NCI-H2196 (cell line): ENCODE measurements at regions not wholly inside any gene's neighbourhood (a gene's known extent, or its start where the extent isn't known, plus 50 kb on each side); places are given as distances from the start of the nearest gene placed in this dataset.

ENCODE experiments used
- DNase-seq: peaks from one replicate; lab custom pipeline; 2025; ENCODE audit not compliant: unreplicated experiment; lab: John Stamatoyannopoulos, UW

DNA sequence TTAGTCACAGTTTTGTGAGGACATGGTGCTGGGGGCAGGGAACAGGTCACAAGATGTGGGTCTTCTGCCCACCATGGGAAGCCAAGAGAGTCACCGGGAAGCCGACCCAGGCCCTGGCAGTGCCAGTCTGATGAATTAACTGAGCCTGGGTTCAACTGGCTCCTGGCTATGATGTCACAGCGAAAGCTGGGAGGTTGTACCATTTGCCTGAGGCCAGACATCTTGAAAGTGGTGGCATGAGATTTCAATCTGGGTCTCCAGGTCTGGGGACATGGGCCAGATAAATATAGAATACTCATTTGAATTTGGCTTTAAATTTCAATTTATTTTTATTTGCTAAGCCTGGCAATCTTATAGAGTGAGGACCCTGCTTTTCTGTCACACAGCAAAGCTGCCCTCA, 280.9 kb downstream of the NSG2 start:
- no peak for DNase-seq

DNA sequence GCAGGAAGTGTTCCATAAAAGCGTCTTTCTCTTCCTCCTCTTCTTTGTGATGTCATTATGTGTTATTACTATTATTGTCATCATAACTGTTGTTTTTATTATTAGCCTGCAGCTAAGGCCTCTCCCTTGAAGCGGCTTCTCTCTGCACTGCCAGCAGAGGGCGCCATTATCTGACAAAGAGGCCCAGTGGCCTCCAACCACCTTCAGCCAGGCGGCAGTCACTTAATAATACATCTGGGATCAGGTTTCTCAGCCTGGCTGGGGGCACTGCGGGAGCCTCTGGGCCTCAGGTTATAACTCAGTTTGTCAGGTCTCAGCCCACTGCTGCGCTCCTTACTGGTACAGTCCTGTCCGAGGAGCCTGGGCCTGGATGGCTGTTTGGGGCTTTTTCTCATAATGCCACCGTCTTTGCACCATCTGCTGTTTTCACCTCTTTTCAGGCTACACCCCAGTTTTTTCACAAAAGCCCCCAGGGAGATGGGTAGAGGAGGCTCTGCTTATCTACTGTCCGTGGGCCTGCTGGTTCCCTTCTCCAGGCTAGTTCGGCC, 281.9 kb downstream of the NSG2 start:
- peak; percentile 88 for DNase-seq

DNA sequence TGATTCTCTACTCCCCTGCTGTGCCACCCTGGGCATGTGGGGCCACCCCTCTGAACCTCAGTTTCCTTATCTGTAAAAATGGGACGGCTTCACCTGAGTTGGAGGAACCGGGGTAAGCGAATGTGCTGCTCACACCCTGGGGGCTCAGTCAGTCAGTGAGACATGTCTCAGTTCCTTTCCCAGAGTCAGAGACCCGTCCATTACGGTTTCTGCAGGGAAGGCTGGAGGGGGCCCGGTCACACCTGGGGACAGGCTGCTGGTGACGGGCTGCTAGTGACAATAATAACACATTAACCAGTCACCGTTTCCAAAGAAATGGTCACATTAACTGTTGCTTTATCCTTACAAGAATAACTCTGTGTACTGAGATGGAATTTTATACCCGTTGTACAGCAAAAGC, 282.4 kb downstream of the NSG2 start:
- DNase-seq = no peak

DNA sequence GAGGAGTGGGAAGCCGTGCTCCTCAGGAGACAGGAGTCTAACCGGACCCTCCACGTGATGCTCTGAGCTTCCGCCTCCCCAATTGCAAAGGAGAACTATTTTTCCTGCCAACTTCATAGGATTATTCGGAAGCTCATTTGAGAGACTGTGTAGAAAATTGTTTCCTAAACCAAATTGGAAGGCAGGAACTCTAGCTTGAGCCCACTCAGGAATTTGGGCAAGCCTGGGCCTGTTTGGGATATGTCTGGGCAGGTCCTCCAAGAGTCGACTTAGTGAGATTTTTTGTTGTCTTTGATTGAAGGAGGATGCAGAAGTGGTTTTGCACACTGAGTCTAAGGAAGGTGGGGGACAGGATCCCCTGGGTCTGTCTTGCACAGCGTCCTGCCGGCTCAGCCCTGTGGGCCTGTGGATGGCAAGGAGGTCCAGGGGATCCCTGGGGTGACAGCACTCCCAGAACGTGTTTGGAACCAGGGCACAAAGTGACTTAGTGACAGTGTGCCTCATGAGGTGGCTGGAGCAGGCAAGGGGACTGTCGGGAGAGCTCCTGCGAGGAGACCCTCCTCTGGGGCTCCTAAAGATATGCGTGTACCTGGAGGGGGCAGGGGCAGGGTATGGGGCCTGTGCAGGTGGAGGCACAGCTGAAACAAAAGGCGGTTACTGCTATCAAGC, 283.3 kb downstream of the NSG2 start:
- no peak for DNase-seq

DNA sequence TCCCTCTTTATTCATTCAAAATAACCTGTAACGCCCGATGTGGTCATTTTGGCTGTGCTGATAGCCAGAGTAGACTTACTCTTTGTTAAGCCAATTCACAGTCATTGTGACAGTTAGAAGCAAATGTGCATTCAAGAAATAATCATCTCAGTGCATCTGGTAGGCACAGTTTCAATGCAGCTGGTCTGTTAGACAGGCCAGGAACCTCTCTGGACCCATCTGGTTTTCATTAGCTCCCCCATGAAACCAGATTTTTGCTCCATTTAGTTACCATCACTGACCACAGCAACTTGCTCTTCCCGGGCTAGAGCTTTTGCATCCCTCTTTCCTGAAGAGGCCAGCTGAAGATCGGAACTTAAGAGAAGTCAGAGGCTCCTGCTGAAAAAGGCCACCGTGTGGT, 284.2 kb downstream of the NSG2 start:
- no peak for DNase-seq

DNA sequence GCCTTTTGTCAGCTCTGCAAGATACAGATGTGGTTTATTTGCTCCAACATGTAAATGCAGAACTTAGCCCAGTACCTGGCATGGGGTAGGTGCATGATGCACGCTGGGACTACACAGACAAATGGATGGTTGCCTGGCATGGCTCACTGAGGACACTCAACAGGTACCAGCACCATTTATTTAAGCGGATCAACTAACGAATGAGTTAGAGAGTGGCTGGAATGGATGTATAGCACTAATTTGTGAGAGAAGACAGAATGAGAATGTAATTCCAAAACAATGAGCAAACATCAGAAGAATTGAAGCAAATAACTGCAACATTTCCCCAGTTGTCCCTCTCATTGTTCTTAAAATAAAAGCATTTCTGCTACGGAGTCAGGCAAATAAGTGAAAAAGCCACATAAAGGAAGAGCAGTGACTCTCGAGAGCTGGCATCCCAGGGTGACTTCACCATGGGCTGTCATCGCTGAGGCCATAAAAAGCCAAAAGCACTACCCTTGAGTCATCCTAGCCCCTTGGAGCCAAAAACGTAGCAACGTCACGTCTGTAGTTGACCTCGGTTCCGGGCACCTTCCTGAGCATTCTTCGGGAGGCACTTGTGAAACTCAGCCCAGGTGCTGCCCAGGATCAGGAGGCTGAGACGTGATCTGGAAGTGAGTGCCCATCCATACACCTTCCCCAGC, 290.3 kb downstream of the NSG2 start:
- DNase-seq = no peak

DNA sequence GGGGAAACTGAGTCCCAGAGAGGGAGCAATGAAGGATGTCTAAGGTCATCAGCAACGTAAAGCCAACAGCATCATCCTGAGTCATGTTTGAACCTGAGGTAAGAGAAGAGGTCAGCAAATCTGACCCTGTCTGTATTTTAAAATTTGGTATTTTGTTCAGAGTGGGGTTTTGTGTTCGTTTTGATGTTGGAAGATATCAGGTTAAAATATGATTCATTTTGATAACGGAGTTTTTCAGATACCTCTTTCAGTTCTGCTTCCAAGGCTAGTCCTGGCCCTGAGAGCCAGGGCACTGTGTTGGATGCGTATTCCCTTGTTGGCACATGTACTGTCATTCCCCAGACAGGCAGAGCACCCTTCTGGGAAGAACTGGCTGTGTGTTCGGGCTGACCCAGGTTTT, 291.0 kb downstream of the NSG2 start:
- no peak for DNase-seq

DNA sequence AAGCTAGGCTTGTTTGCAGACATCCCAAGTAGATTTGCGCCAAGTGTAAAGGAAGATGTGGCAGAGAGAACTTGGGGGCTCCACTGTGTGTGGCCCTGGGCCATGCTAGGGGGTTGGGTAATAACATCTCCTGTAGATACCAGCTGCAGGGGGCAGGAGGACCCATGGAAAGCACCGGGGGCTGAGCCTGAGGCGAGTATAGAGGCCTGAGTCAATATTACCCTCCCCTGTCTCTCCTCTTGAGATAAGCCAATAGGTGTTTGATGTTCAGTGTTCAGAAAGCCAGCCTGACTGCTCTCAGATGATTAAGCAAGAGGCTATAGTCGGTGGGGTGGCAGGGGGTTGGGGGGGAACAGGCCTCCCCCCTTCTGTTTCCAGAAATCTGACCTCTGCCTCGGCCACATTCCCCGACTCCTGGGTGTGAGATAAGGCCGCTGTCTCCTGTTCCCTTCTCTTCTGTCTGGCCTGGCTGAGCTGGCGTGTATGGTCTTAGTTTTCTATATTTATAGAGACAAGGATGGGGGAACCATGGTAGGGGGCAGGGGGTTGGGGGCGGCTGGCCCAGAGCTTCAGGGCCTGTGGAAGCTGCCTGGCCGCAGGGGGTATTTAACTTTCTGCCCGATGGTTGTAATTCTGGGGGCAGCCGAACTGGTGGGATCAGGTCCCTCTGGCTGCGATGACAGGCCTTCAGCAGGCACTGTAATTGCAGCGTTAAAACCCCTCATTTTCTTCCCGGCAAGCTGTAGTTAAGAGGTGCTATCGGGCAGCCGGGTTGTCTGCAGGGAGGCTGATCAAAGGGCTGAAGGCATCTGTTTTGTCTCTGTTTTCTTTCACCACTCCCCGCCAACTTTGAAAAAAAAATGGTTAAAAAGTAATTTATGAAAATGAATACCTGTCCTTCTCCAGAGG, 292.0 kb downstream of the NSG2 start:
- DNase-seq = no peak

DNA sequence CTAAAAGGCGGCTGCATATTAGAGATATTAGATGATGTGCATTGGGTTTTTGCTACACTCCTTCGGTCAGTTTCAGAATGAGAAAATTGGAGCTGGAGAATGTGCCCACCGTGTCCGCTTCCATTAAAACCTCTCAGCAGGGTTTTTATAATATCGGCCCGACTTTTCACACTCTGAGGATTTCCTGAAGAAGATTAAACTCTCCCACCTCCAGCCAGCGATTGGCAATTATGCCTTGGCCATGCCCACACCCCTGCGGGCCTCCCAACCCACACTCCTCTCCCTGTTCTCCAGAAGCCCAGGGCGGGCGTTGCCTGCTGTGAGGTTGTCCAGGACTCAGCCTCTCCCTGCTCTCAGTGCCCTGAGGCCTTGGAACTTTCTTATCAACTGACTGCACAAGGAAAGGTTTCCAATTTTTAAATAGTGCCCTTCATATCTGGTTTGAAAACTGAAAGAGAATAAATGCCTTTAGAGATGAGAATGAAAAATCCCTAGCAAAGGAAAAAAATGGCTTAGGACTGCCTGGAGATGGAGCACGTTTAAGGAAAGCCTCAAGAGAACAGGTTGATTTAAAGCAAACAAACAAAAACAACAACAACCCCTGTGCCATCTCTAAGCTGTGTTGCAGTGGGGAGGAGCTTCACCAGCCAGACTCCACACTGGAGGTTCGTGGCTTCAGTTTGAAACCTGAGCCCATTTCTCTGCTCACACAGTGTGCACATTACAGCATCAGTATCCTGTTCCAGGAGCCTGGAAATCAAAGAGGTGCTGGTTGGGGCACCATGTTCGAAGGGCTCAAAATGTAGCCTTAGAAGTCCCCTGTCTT, 292.9 kb downstream of the NSG2 start:
- no peak for DNase-seq

DNA sequence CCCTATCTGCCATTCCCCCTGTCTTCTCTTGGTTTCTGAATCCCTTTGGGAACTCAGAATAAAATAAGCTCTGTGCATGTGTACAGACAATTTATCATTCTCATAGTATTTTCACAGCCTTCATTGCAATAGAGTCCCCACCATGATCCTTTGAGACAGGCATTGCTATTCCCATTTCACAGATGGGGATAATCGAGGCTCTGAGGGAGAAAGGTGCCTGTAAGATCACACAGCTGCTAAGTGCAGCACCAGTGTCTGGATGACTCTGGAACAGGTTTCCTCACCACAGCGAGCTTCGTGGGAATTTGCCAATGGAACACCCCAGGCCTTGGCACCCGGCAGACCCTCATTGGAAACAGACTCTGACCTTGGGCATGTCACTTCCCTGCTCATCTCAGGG, 293.6 kb downstream of the NSG2 start:
- no peak for DNase-seq

DNA sequence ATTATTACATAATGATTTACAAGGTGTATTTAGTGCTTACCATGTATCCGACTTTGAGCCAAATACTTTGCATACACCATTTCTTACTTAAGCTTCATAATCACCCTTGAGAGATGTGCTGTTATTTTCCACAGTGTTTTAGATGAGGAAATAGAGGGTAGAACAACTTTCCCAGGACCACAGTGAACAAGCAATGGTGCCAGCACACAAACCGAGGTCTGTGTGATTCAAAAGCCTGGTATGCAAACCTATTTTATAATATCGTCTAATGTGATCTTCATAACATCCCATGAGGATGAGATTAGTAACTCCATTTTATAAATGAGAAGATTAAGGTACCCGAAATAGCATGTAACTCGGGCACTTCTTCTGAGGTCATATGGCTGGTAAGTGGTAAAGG, 294.7 kb downstream of the NSG2 start:
- DNase-seq = no peak

DNA sequence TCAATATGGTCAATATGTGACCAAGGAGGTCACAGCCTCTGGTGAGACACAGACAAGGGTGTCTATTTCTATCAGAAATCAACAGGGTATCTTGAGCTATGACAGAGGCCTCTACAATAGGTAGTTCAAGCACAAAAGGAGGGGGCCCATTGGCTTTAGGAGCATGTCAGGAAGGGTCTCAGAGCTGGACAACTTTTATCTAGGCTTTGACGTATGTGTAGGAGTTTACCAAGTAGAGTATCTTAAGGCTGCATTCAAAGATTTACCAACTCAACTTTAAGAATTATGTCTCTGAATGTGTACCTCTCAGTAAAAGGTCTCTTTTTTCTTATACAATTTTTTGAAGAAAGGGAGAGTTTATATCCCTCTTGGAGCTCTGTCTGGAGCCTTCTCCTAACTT, 297.2 kb downstream of the NSG2 start:
- DNase-seq = no peak

DNA sequence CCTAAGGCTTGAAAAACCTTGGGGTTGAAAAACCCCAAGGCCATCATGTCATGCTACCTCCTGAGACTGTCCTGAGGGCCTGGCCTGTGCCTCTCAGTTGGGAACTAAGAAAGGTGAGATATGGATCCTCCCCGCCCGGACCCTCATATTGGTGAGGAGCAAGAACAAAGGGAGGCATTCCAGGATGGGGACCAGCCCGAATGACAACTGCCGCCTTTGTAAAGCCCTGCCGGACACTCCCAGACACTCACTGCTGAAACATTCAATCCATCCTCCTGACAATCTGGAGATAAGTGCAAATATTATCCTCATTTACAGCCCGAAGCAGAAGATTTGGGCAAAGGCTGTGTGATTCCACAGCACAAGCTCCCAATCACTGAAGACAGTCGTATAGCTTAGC, 298.3 kb downstream of the NSG2 start:
- no peak for DNase-seq

DNA sequence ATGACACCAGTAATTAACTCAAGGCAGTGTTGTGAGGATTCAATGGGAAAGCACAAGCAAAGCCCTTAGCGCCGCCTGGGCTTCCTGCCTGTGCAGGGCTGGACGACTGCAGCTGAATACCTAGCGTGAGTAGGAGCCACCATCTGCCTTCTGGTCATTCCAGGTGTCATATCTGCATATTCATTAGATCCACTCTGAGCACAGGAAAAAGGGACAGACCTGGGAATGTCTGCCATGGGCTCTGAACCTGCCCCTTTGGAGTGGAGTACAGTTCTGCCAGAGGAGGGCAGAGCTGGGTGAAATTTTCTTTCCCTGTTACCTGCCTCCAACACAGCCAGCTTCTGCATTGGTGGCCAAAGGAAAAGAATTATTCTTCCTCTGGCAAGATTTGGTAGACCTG, 298.8 kb downstream of the NSG2 start:
- no peak for DNase-seq

DNA sequence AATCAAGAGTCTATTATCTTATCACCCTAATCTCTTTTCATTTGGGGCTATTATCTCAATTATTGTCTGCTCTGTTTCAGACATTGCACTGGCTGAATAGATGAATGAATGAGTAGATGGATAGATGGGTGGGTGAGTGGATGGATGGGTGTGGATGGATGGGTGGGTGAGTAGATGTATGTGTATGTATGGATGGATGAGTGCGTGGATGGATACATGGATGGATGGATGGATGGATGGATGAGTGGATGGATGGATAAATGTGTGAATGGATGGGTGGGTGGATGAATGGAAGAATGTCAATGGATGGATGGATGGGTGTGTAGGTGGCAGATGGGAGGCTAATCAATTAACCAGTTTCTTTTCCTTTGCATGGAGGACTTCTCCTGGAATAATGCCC, 301.7 kb downstream of the NSG2 start:
- no peak for DNase-seq

DNA sequence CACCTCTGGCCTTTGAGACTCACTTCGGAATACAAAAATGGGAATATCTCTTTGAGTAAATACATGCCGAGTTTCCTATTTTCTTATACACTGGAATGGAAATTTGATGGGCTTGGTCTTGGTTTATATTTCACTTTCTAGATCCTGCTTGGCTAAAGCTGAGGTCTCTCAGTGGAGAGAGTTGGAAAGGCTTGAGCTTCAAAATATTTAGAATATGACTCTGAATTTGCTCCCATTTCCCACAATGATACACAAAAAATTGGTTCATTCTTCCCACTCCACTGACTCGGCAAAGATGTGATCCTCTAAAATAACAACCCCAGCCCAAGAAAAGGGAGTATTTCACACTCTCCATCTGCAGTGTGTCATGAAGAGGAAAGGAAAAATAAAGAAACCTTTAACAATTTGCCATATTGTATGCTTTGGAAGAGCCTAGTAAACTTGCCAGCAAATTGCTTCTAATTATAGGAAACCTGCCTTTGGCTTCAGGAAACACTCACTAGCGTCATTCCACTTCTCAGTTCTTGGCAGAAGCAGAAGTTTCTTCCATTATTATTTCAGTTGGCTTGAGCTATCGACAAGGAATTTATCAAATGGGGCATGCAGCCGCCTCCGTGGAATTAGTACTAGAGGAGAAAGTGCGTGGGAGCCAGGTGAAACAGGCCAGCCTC, 302.9 kb downstream of the NSG2 start:
- no peak for DNase-seq

DNA sequence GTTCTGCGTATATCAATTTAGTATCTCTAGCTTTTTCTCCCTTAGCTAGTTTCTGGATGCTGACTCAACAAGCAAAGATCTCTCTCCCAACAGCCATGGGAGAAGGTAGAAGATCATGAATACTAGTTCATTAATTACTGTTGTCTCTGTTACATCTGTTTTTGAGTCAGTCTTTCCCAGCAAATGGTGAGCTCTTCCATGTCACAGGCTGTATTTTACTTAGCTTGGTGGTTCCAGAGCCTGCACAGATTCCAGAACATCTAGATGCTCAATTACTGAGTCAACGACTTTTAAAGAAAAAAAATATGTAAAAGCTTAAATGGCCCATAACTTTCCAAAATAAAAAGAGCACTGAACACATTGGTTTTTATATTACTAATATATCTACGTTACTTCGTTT, 307.2 kb downstream of the NSG2 start:
- DNase-seq = no peak

DNA sequence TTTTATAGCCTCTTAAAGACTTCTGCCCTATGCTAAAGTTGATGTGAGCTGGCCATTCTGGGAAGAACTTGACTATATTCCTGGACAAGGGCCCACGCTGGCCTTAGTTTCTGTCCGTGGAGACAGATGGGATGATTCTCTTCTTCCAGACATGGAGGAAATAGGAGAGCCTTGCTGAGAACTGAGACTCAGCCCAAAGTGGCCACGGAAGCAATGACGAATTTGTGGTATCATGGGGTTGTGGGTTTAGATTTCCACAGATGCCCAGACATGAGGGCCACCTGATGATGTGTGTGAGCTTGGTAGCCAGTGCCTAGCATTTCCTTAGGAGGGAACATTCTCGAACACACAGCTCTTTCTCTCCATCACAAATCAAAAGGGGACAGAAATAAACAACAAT, 309.1 kb downstream of the NSG2 start:
- no peak for DNase-seq

DNA sequence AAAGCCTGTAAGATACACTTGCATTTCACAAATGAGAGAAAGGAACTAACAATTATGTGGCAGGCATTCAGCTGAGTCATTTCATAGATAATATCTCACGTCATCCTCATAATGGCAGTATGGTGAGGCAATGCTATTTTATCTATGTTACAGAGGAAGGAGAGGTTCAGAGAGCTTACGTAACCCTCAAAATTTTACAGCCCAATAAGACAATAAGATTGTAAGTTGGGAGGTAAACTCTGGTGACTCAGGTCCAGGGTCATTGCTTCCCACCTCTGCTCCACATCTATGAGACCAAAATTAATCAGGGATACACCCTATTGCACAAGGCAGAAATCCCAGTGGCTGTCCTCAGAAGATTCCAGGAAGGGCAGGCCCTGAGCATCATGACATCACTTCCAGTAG, 309.7 kb downstream of the NSG2 start:
- DNase-seq = no peak

DNA sequence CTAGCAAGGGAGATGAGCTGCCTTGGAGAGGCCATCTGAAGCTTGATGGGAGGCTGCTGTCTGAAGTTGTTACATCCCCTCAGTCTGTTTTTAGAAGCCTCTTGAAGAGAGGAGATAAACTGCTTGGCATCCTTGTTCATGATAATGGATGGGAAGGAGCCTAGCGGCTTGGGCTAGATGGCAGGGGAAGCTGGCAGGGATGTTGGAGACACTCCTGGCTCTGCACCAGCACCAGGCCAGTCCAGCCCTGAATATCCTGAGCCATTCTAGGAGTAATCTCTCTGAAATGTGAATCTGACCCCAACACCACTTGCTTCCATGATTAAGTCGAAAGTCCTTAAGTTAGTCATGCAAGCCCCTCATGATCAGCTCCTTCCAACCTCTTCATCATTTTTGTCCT, 310.5 kb downstream of the NSG2 start:
- DNase-seq = no peak
